Nephron progenitor cell (in vitro differentiated cells): ENCODE measurements at regions not wholly inside any gene's neighbourhood (a gene's known extent, or its start where the extent isn't known, plus 50 kb on each side); places are given as distances from the start of the nearest gene placed in this dataset.

Experiments
- DNase-seq: peaks from one replicate; pipeline ENCODE4 v3.0.0; 2021
- H3K27ac Mint-ChIP-seq: 2 replicates; pipeline ENCODE4 v1.8.0; 2021; ENCODE audit warnings: mild to moderate bottlenecking, moderate library complexity, mixed read lengths
- H3K27me3 Mint-ChIP-seq: 2 replicates; pipeline ENCODE4 v1.8.0; 2021; ENCODE audit warnings: mild to moderate bottlenecking, low read depth, mixed read lengths; ENCODE audit not compliant: poor library complexity
- H3K36me3 Mint-ChIP-seq: 2 replicates; pipeline ENCODE4 v1.8.0; 2021; ENCODE audit warnings: low read depth, mixed read lengths
- H3K4me1 Mint-ChIP-seq: 2 replicates; pipeline ENCODE4 v1.8.0; 2021; ENCODE audit warnings: mixed read lengths
- H3K4me3 Mint-ChIP-seq: 2 replicates; pipeline ENCODE4 v1.8.0; 2021; ENCODE audit warnings: mild to moderate bottlenecking, moderate library complexity, mixed read lengths
- H3K9me3 Mint-ChIP-seq: 2 replicates; pipeline ENCODE4 v1.8.0; 2021; ENCODE audit warnings: mild to moderate bottlenecking, moderate library complexity, mixed read lengths
- TF ChIP-seq, protein P1 (sequence below): fragments of 200-600 bp; sonication (generic); IDR thresholded peaks from 2 replicates; pipeline ENCODE4 v1.5.0; 2021; ENCODE audit warnings: antibody characterized with exemption

DNA sequence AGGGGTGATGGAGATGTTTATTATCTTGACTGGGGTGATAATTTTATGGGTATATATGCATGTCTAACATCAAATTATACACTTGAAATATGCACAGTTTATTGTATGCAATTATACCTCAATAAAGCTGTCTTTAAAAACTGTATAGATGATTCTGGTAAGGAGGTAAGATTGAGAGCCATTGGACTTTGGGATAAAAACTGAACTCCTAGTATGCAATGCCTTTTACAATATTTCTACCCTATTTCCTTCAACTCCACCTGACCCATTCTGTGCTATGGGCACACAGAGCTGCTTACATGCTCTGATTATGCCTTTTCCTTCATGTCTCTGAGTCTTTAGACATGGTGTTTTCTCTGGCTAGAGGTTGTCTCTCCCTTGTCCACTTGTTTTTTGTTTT lies 63.9 kb upstream of the UGP2 start:
- Mint-ChIP-seq H3K9me3 (no peaks in the 10 kb centered on the region), H3K36me3 (no peaks in the 10 kb centered on the region), H3K4me3 (no peak overlapping the region), H3K4me1 (no peaks in the 10 kb centered on the region), H3K27ac (no peak overlapping the region), H3K27me3 (peaks cover 3% of the 10 kb centered on the region)
- TF ChIP-seq, protein P1, sequence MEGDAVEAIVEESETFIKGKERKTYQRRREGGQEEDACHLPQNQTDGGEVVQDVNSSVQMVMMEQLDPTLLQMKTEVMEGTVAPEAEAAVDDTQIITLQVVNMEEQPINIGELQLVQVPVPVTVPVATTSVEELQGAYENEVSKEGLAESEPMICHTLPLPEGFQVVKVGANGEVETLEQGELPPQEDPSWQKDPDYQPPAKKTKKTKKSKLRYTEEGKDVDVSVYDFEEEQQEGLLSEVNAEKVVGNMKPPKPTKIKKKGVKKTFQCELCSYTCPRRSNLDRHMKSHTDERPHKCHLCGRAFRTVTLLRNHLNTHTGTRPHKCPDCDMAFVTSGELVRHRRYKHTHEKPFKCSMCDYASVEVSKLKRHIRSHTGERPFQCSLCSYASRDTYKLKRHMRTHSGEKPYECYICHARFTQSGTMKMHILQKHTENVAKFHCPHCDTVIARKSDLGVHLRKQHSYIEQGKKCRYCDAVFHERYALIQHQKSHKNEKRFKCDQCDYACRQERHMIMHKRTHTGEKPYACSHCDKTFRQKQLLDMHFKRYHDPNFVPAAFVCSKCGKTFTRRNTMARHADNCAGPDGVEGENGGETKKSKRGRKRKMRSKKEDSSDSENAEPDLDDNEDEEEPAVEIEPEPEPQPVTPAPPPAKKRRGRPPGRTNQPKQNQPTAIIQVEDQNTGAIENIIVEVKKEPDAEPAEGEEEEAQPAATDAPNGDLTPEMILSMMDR, result no peak
- no peak for DNase-seq

DNA sequence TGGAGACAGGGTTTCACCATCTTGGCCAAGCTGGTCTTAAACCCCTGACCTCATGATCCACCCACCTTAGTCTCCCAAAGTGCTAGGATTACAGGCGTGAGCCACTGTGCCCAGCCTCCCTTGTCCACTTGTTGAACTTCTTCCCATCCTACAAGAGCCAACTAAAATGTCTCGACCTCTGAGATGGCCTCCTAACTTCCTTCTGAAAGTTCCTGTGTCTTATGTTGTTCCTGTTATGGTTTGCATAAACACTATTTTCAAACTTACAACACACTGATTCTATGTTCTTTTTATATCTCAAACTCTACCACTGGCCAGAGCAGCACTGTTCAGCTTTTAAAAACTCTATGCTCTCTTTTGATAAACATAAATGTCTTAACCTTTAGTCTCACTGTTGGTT lies 63.3 kb upstream of the UGP2 start:
- Mint-ChIP-seq H3K9me3 (no peaks in the 10 kb centered on the region), H3K4me1 (no peaks in the 10 kb centered on the region), H3K4me3 (no peak overlapping the region), H3K36me3 (no peaks in the 10 kb centered on the region), H3K27ac (no peak overlapping the region), H3K27me3 (peaks cover 3% of the 10 kb centered on the region)
- DNase-seq, result no peak
- TF ChIP-seq, protein P1, result no peak

DNA sequence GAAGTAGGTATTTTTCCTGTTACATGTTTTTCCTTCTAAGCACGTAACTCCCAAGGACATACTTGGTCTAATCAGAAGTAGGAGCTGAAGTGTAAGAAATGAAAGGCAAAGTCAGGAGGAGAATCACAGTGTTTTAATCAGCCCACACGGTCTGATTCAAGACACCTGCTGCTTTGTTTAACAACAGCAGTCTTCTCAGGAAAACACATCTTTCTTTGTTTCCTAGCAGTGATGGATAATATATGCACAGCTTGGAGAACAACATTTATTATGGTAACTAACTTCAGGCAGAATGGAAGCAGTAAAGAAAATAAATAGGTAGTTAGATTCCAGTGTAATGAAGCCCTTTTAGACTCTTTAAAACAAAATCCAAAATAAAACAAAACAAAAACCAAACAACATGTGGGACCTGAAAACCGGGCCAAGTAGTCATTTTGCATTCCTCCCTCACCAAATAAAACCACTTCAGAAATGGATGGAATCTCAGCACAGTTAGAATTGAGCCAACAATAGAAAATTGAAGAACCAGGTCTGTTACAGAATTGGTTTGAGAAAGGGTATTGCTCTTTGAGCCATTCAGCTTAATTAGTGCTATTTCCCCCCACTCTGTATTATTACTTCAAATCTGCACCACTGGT lies 61.1 kb upstream of the UGP2 start:
- no peaks in the 10 kb centered on the region for H3K9me3 Mint-ChIP-seq
- H3K27ac Mint-ChIP-seq, result no peak overlapping the region
- no peak overlapping the region for H3K4me3 Mint-ChIP-seq
- DNase-seq, result no peak
- TF ChIP-seq, protein P1, result no peak
- peaks cover 3% of the 10 kb centered on the region for H3K27me3 Mint-ChIP-seq
- no peaks in the 10 kb centered on the region for H3K4me1 Mint-ChIP-seq
- H3K36me3 Mint-ChIP-seq, result no peaks in the 10 kb centered on the region

DNA sequence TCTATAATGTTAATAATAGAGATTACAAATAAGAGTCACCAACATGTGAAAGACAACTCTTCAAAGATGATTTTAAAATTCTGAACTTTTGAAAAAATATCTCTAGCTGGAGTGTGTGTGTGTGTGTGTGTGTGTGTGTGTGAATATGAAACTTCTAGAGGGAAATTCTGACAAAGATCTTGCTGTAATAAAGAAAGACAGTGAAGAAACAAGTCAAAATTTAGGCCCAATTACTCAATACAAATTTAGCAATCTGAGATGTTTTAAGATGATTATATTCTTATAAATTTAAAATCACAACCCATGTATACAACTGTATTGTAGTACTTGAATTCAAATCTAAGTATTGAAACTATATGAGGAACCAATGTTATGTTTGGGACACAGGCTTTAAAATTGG lies 57.2 kb upstream of the UGP2 start:
- Mint-ChIP-seq H3K36me3 (no peaks in the 10 kb centered on the region), H3K27ac (no peak overlapping the region), H3K4me1 (no peaks in the 10 kb centered on the region), H3K9me3 (no peaks in the 10 kb centered on the region), H3K4me3 (no peak overlapping the region), H3K27me3 (peaks cover 3% of the 10 kb centered on the region)
- DNase-seq, result no peak
- TF ChIP-seq, protein P1, result no peak

DNA sequence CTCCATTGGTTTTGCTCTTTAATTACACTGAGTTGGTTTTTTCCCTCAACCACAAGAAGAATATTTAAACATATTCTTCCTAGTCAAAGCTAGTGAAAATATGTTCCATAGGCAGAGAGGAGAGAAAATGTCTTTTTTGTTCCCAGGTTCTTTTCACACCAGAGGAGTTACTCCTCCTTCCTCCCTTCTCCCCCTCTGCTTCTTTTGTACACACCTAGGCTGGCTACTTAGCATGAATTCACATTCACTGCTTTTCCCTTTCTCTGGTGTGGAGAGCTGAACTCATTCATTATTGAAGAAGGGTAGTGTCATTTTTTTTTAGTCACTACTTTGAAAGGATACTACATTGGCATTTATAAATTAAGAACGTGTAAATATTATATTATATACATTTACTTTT lies 56.6 kb upstream of the UGP2 start:
- no peaks in the 10 kb centered on the region for H3K36me3 Mint-ChIP-seq
- no peak overlapping the region for H3K4me3 Mint-ChIP-seq
- DNase-seq, result no peak

DNA sequence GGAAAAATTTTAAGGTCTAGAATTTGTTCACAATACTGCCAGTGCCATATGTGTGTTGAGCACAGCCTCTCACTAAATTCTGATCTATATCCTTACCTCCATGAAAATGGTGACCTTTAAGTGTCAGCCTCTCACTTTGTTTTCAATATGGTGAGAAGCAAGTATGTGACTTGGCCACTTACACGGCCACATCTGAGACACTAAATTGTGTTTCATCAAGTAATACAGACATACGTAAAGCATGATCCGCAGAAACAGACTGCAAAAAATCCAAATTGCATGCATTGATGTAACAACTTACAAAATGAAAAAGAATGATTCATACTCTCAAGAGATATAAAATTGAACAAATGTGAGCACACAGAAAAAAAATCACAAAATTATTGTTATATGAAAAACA lies 55.2 kb upstream of the UGP2 start:
- no peaks in the 10 kb centered on the region for H3K9me3 Mint-ChIP-seq
- H3K27me3 Mint-ChIP-seq, result no peaks in the 10 kb centered on the region
- no peaks in the 10 kb centered on the region for H3K36me3 Mint-ChIP-seq
- no peak overlapping the region for H3K27ac Mint-ChIP-seq
- TF ChIP-seq, protein P1, result no peak
- DNase-seq, result no peak
- no peaks in the 10 kb centered on the region for H3K4me1 Mint-ChIP-seq
- no peak overlapping the region for H3K4me3 Mint-ChIP-seq

More for the DNA sequence above, 56.6 kb upstream of the UGP2 start:
- Mint-ChIP-seq H3K27me3 (peaks cover 3% of the 10 kb centered on the region), H3K9me3 (no peaks in the 10 kb centered on the region), H3K4me1 (no peaks in the 10 kb centered on the region), H3K27ac (no peak overlapping the region)
- TF ChIP-seq, protein P1, result no peak
